Colon (tissue), 2 donors: ENCODE measurements at regions not wholly inside any gene's neighbourhood (a gene's known extent, or its start where the extent isn't known, plus 50 kb on each side); places are given as distances from the start of the nearest gene placed in this dataset.

ENCODE experiments used
- FAIRE-seq: peaks from 2 replicates; lab custom pipeline; 2012; peaks lifted over from hg19 to GRCh38; lab: Jason Lieb, UNC
- donor health status: control.
- donor health status: control.

DNA sequence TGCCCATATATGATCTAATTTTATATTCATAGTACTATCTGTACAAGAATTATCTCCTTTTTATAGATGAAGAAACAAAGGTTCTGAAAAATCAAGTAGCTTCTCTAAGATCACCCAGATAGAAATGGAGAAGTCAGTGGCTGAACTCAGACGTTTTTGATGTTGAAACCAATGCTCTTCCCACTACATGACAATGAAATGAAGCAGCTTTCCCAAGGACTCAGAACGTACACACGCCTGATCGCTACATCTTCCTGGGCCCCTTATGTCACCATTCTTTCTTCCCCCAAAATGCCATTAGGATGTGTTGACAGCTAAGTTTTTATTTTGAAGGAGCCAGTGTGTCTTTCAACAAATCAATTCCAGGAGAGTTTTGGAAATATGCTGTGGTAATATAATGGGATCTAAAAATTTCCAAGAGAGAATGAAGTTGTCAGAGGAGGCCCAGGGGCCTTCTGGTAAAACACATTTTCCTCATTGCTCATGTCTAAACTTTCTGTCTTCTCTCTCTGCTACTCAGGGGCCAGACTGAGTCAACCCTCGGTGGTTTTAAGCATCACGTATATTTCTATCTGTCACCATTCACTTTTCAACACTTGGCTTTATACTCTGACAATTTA, 98.1 kb upstream of the COL21A1 start:
- FAIRE-seq: no peak

DNA sequence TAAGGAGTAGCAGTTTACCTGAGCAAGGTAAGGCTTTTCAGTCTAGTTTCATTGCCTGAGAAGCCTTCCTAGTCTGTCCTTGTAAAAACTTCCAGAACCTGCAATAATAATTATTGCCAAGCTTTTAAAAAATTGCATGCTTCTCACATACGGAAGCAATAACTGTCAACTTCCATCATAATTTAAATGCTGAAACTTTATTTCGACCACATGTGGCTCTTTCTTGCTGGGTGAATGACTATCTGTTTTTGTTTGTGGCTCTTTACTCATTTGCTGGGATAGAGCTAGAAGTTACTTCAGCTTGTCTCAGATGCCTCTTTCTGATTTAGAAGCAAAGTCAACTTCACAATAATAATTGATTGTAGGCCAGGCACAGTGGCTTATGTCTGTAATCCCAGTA, 95.9 kb upstream of the COL21A1 start:
- FAIRE-seq: no peak

DNA sequence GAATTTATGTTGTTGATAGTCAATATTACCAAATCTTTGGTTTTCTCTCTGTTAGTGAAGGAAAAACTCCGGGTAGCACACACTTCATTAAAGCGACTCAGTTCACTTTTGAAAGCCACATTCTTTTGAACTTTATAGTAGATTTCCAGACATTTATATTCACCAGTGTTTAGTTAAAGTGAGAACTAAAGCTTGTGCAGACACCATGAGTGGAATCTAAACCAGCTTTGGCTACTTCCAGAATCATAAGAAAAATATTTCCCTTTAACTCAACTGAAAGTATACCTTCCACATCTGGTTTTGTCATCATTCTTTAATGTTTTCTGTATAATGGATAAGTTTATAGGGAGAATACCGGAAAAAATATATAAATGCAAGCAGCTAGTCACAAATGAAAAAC, 92.1 kb upstream of the COL21A1 start:
- no peak for FAIRE-seq

DNA sequence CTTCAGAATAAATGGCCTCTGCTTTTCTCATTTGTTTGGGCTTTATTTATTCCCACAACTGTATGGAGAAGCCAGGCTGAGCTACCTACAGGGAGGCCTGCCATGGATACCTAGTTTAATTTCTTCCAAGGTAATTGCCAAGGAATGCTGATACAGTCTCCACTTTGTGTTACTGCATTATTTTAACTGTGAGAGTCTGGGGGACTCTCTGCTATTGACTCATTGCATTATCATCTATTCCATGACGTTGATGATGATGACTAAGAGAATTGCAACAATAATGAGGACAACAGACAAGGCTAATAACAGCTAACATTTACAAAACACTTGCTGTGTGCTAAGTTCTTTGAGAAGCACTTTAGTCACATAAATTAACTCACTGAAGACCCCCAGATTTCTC, 88.3 kb upstream of the COL21A1 start:
- no peak for FAIRE-seq

DNA sequence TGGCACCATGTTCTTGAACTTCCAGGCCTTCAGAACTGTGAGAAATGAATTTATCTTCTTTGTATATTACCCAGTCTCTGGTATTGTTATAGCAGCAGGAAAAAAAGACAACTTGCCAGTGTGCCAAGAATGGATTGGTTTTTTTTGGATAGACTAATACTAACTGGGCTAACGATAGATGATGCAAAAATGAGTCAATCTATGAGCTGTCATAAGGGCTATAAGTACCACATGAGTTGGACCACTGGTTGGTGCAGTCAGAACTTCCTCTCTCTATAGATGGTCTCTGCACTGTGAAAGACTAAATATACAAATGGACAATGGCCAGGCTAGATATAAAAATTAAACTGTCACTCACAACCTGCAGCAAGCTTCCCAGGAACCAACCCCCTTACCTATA, 87.6 kb upstream of the COL21A1 start:
- FAIRE-seq: no peak

DNA sequence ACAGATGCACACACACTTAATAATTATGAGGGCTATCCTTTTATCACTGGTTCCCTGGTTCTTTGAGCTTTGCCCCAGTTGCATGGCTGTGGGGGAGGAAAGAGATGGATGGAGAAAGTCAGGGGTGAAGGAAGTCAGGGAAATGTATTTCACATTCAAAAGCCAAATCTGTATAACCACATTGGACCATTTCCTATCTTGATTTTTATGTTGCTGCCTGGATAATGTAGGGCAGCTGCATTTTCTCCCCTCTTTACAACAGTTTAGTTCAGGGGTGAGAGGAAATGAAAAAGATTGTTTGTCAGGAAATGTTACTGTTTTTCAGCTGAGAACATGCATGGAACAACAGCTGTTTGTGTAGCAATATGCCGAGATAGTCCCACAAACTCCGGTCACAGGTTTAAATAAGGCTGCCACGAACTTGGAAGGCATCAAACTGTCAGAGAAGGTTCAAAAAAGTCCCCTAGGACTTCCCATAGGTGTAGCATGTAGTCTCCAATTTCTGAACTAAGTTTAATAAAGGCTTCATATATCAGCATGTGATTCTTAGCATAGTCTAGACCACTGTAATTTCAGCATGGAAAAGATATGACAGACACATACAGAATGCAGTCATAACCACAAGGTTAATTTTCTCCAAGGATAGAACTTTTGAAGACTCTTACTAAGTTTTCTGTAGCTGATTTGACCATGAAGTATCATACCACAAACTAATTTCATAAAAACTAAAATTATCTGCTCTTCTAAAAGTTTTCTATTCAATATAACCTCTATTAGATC, 82.1 kb upstream of the COL21A1 start:
- no peak for FAIRE-seq

DNA sequence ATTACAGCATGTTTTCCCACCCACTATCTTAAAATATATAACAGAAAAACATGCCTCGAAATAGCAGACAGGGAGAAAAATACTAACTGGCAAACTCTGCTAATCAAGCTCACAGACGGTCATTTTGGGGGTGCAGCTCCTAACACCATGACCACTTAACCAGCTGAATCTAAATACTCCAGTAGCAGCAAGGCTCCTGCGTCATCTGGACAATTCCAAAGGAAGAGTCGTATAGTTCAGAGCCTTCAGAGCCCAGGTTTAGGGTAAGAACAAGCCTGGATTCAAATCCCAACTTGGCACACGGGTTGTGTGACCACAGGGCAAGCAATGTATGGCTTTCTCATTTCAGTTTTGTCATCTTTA, 81.3 kb upstream of the COL21A1 start:
- FAIRE-seq: no peak

DNA sequence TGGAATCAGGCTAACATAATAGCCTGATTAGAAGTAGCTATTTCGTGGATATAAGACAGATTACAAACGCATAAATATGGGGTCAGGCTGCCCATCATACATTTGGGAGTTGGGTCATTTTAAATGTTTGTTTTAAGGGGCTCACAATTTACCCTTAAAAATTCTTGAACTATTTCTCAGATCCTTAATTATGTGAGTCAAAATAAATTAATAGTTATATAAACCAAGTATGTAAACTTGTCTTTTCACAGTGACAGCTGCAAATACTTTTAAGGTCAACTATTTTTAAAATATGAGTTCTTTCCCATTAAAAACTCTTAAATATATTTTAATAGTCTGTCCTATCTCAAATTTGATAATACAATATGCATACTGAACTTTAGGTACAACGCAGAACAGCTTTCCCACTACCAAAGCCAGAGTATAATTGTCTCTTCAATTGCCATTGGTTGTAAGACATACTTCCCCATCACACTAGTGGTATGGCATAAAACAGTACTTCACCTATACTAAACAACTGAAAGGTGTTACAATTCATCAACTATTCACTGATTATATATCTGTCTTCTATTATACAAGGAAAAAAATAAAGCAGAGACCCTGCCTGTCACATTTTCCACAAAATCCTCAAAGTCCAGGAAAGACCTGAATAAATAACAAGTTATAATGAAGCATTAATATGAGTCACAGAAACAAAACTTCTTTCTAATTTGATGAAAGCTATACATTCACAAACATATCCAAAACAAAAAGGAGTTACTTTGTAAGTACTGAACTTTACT, 80.8 kb upstream of the COL21A1 start:
- no peak for FAIRE-seq

DNA sequence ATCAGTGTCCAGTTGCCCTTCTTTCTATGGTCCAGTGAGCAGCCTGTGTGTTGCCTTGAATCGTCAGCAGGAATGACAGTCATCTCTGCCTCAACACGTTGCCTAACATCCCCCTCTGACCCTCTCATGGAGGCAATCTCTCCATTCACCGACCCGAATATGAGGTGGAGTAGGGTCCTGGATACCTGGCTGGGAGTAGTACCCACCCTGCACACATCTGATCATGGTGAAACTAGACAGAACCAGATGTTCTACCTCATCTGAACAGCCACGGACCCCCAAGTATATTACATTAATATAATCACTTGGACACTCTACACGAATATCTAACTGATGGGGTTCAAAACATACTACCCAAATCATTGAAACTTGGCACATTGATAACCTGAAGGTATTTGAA, 77.0 kb upstream of the COL21A1 start:
- FAIRE-seq: no peak

DNA sequence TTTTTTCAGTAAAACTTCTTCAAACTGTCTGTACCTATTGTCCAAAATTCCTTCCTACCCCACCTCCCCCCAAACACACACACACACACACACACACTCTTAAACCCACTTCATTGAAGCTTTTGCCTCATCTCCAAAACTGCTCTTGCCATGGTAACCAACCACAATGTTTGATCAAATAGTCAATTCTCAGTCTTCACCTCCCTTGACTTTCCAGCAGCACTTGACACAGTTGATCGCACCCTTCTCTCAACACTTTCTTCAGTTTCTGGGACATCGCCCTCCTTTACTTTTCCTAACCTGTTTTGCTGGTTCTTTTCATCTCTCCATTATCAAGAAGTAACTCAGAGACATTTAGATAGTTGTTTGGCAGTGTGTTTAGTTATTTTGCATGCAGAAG, 71.5 kb upstream of the COL21A1 start:
- FAIRE-seq: no peak

DNA sequence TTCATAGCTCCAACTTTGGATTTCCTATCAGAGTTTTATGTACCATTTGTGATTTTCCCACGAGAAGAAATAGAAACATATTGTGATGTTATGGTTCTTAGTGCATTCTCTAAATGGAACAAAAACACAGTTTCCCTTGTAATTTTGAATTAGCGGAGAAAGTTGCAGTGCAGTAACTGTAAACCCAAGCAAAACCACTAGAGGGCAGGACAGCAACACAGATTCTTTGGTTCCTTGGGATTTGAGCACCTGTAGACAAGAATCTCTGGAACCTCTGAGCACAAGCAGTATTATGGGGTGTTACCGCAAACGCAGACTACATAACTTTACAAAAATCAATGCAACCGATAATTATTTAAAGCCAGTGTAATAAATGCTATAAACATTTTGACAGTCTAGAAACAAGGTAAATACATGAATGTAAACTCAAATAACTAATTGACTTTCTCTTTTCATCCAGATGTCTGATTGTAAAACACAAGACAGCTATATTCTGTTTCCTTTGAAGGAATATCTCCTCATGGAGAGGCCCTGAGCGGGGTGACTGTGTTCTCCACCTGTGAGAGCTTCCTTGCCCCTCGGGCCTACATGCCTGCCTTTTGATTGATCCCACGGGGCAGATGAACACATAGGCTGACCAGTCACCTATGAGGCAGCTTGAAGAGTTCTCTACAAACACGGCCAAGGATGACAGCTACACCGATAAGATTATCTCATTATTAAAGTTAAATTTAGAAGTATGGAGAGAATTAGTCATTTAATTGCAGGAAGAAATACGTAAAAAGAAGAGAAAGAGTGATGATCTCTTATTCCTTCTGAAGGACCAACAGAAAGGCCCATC, 67.5 kb upstream of the COL21A1 start:
- FAIRE-seq: no peak

DNA sequence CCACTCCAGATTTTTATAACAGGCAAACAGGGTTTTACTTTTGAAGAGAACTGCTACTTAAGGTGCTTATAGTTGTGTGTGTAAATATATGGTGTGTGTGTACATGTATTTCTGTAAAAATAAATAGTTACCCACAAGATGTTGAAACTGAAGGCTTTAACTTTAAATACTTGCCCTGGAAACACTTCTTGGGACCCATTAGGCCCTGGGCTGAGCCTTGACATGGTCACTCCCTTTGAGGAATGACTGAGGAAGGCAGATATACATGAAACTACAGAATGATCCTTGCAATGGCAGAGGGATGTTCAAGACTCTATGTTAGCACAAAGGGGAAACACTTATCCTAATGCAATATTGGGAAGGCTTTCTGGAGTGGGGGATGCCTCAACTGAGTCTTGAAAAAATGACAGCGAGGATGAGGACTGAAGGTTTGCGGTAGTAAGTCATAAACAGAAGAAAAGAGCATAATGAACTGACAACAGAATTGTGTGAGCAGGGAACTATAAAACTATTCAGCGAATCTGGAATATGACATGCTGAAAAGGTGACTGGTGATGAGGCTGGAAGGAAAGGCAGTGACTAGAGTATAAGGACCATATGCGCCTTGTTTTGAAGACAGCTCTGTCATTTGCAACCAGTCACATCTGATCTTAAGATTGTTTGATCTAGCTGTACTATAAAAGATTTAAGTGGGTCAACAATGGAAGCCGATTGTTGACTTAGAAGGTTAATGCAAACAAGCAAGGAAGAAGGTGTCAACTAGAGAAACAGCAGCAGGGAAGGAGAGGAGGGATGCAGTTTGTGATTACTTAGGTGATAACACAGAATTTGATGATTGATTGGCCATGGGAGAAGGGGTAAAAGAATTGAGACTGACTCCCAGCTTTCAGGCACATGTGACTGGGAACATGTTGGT, 64.4 kb upstream of the COL21A1 start:
- no peak for FAIRE-seq

DNA sequence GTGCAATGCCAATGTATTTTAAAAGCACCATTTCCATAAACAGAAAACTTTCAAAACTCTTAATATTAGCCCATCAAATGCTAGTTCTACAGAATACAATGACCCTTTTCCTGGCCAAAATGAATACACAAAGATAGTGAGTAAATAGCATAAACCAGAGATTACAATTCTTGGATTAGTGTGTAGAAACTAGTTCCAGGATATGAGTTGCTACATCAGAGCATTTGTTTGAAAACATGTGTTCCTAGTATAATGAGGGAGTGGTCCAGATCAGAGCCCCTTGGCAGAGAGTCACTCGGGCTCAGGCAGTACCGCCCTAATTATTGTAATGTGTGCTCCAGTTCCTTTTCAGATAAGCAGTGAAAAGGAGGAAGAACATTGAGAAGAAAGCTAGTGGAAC, 63.7 kb upstream of the COL21A1 start:
- no peak for FAIRE-seq

DNA sequence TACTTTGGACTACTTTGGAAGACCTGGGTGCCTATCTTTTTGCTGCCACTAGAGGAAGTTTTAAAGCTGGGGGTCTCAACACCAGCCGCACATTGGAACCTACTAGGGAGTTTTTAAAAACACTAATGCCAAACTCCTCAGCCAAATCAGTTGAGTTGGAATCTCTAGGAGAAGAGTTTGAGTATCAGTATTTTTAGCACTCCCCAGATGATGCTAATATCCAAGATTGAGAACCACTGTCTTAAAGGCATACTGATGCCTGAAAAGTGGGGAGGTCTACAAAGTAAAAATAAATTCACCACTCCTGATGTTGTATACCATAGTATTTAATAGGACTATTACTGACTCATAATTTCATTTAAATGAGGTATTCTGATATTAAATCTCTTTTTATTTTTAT, 62.9 kb upstream of the COL21A1 start:
- no peak for FAIRE-seq

DNA sequence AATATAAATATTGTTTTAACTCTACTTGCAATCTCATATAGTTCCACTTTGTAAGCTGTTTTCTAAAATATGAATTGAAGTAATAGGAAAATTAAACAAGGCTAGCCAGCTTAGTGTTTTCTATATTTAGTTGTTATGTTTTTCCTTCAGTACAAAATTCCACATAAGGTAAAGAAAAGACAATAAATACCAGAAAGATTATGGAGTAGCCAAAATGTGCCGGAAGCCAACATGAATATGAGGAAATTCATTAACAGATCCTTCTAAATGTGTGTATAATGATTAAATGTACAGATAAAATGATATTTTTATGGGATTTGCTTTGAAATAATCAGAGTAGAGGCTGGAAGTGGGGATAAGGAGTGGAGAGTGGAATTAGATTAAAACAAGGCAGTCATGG, 52.5 kb upstream of the COL21A1 start:
- no peak for FAIRE-seq

DNA sequence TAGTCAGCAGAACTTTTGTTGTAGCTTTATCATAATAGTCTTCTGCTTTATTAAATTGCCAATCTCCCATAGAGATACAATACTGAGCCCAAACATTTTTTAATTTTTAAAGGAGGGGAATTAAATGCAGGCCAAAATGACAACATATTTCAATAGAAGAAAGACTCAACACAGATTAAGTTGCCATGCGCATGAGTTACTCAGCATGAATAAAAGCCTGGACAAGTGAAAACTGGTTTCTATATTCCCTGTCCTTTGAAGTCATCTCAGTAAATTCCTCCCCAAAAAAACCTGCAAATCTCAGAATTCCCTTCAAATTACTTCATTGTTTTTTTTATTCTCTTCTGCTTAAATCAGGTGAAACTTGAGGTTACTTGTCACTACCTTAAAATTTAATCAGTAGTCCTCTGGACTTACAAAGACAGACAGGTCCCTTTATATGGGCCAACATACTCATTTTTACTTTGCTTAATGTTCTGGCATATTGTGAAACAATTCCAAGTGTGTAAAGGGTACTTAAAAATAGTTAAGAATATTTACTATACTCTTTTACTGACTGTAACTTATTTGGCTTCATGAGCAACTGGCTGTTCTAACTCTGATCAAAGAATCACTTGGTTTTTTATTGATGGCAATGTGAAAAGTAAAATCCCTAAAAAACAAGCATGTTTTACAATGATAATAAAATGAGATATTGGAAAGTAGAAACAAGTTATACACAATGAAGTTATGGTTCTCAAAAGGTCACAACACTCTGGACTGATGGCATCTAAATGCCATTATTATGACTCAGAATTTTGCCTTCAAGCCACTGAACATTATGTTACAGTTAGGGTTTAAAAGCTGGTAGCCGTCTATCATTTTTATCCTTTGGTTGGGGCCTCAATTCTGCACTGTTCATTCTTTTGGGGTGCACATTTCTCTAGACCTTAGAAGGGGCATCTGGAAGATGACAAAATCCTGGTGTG, 49.9 kb upstream of the COL21A1 start:
- no peak for FAIRE-seq
